ENCODE measurements at regions not wholly inside any gene's neighbourhood (a gene's known extent, or its start where the extent isn't known, plus 50 kb on each side); places are given as distances from the start of the nearest gene placed in this dataset.

- dilution Hi-C loops (cut with MboI; ENCODE audit: extremely low pct_ligation_motif_present, low sequenced_read_pairs), result no loop called here
- Histone ChIP-seq H3K27me3 (ENCODE audit: control insufficient read depth, extremely low read depth, insufficient read depth, low read length) (no peaks in the 10 kb centered on the region), H2AFZ (ENCODE audit: control insufficient read depth, low read length) (no peak overlapping the region), H3K4me3 (ENCODE audit: control insufficient read depth in 2 of 3, extremely low read depth in 1 of 3, insufficient read depth in 2 of 3, low read depth in 1 of 3, low read length in 3 of 3) (no peak overlapping the region), H3K27ac (ENCODE audit: control insufficient read depth, insufficient read depth, low read length) (no peak overlapping the region), H4K20me1 (ENCODE audit: control insufficient read depth, extremely low read depth, insufficient read depth, low read length) (no peaks in the 10 kb centered on the region), H3K36me3 (ENCODE audit: control insufficient read depth in 2 of 2, extremely low read depth in 1 of 2, insufficient read depth in 2 of 2, low read length in 2 of 2) (no peaks in the 10 kb centered on the region), H3K9ac (ENCODE audit: control insufficient read depth, extremely low read depth, insufficient read depth, low read length) (no peak overlapping the region), H3K4me2 (ENCODE audit: control insufficient read depth, extremely low read depth, insufficient read depth, low read depth, low read length) (no peak overlapping the region), H3K4me1 (ENCODE audit: control insufficient read depth, extremely low read depth, insufficient read depth, low read length) (no peaks in the 10 kb centered on the region), H3K9me3 (ENCODE audit: control insufficient read depth, low read depth, low read length) (no peaks in the 10 kb centered on the region), H3K79me2 (ENCODE audit: control insufficient read depth, insufficient read depth, low read length) (no peaks in the 10 kb centered on the region), H3K9me1 (ENCODE audit: control insufficient read depth, extremely low read depth, insufficient read depth, low read length) (no peaks in the 10 kb centered on the region)
- no peak for FAIRE-seq
- no peak for DNase-seq (ENCODE audit: low read depth, low spot score)
- TF ChIP-seq CTCF (optimal IDR thresholded peaks at IDR 0.05 in 1 of 3, IDR thresholded peaks at IDR 0.05 in 1 of 3, conservative IDR thresholded peaks at IDR 0.05 in 1 of 3; ENCODE audit: extremely low read depth in 1 of 3, insufficient read depth in 2 of 3, low read length in 3 of 3), result no peak
- no peak for TF ChIP-seq EZH2 (IDR thresholded peaks at IDR 0.05; ENCODE audit: low read length)
These were observed 270.7 kb upstream of the THRB start for GRCh38 chr3:24765399-24765798.

DNA sequence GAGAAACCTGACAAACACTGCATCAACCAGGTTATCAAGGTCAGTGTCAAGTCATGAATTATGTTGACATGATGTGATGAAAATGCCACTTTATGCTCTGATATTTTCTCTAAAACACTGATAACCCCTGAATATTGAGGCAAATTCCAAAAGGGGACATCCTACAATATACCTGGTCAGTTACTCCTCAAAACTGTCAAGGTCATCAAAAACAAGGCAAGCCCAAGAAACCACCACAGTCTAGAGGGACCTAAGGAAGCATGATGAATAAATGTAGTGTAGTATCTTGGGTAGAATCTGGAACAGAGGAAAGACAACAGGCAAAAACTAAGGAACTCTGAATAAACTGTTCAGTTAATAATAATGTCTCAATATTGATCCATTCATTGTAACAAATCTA, 275.3 kb upstream of the THRB start:
- H3K79me2 ChIP-seq (ENCODE audit: control insufficient read depth, insufficient read depth, low read length), result no peaks in the 10 kb centered on the region
- no peak overlapping the region for H3K4me2 ChIP-seq (ENCODE audit: control insufficient read depth, extremely low read depth, insufficient read depth, low read depth, low read length)
- dilution Hi-C loops (cut with MboI; ENCODE audit: extremely low pct_ligation_motif_present, low sequenced_read_pairs), result no loop called here
- no peaks in the 10 kb centered on the region for H3K9me1 ChIP-seq (ENCODE audit: control insufficient read depth, extremely low read depth, insufficient read depth, low read length)
- H2AFZ ChIP-seq (ENCODE audit: control insufficient read depth, low read length), result no peak overlapping the region
- H4K20me1 ChIP-seq (ENCODE audit: control insufficient read depth, extremely low read depth, insufficient read depth, low read length), result no peaks in the 10 kb centered on the region
- no peak overlapping the region for H3K4me3 ChIP-seq (ENCODE audit: control insufficient read depth in 2 of 3, extremely low read depth in 1 of 3, insufficient read depth in 2 of 3, low read depth in 1 of 3, low read length in 3 of 3)
- no peak overlapping the region for H3K27ac ChIP-seq (ENCODE audit: control insufficient read depth, insufficient read depth, low read length)
- no peak for TF ChIP-seq CTCF (optimal IDR thresholded peaks at IDR 0.05 in 1 of 3, IDR thresholded peaks at IDR 0.05 in 1 of 3, conservative IDR thresholded peaks at IDR 0.05 in 1 of 3; ENCODE audit: extremely low read depth in 1 of 3, insufficient read depth in 2 of 3, low read length in 3 of 3)
- TF ChIP-seq EZH2 (IDR thresholded peaks at IDR 0.05; ENCODE audit: low read length), result no peak
- H3K36me3 ChIP-seq (ENCODE audit: control insufficient read depth in 2 of 2, extremely low read depth in 1 of 2, insufficient read depth in 2 of 2, low read length in 2 of 2), result no peaks in the 10 kb centered on the region
- no peak overlapping the region for H3K9ac ChIP-seq (ENCODE audit: control insufficient read depth, extremely low read depth, insufficient read depth, low read length)
- no peaks in the 10 kb centered on the region for H3K4me1 ChIP-seq (ENCODE audit: control insufficient read depth, extremely low read depth, insufficient read depth, low read length)
- H3K9me3 ChIP-seq (ENCODE audit: control insufficient read depth, low read depth, low read length), result no peaks in the 10 kb centered on the region
- DNase-seq (ENCODE audit: low read depth, low spot score) (no peak), FAIRE-seq (no peak)
- no peaks in the 10 kb centered on the region for H3K27me3 ChIP-seq (ENCODE audit: control insufficient read depth, extremely low read depth, insufficient read depth, low read length)
